Right forelimb (tissue), 1 donor: ENCODE measurements at regions not wholly inside any gene's neighbourhood (a gene's known extent, or its start where the extent isn't known, plus 50 kb on each side); places are given as distances from the start of the nearest gene placed in this dataset.
"Not testable (repeated sequence)": the region's sequence is repeated elsewhere in the genome, so short reads cannot be mapped to it uniquely, and the experiment has no call there.

Experiments used
- DNase-seq: peaks from one replicate; pipeline ENCODE4 v3.0.0-alpha.2; 2018

- DNase-seq: no peak
Observed at GRCh38 chr4:42205541-42205940, 53.1 kb upstream of the BEND4 start.

- peak; percentile 46 for DNase-seq
Observed at GRCh38 chr4:42216664-42217063, 64.2 kb upstream of the BEND4 start.

GRCh38 chr4:42225286-42225685 is 72.8 kb upstream of the BEND4 start:
- no peak for DNase-seq

- no peak for DNase-seq
Observed at GRCh38 chr4:42234817-42235216, 82.4 kb upstream of the BEND4 start.

GRCh38 chr4:42235304-42236021 is 83.0 kb upstream of the BEND4 start:
- DNase-seq: no peak

GRCh38 chr4:42237010-42237409 is 84.6 kb upstream of the BEND4 start:
- no peak for DNase-seq

GRCh38 chr4:42237451-42237850 is 85.0 kb upstream of the BEND4 start:
- DNase-seq: no peak

GRCh38 chr4:42248972-42249371 is 96.5 kb upstream of the BEND4 start:
- no peak for DNase-seq

- no peak for DNase-seq
Observed at GRCh38 chr4:42252315-42252714, 99.9 kb upstream of the BEND4 start.

- DNase-seq: not testable (repeated sequence)
Observed at GRCh38 chr4:42257645-42258044, 105.2 kb upstream of the BEND4 start.

GRCh38 chr4:42262701-42263490 is 110.4 kb upstream of the BEND4 start:
- no peak for DNase-seq

GRCh38 chr4:42265782-42266602 is 113.5 kb upstream of the BEND4 start:
- no peak for DNase-seq

- DNase-seq: no peak
Observed at GRCh38 chr4:42267724-42268123, 115.3 kb upstream of the BEND4 start.

- no peak for DNase-seq
Observed at GRCh38 chr4:42268824-42269223, 116.4 kb upstream of the BEND4 start.

- no peak for DNase-seq
Observed at GRCh38 chr4:42271096-42271495, 118.6 kb upstream of the BEND4 start.

- no peak for DNase-seq
Observed at GRCh38 chr4:42277291-42277690, 120.0 kb upstream of the SHISA3 start.

- DNase-seq: no peak
Observed at GRCh38 chr4:42278709-42279324, 118.5 kb upstream of the SHISA3 start.

- no peak for DNase-seq
Observed at GRCh38 chr4:42280327-42281095, 116.8 kb upstream of the SHISA3 start.

GRCh38 chr4:42281324-42282020 is 115.8 kb upstream of the SHISA3 start:
- no peak for DNase-seq

- peak; percentile 54 for DNase-seq
Observed at GRCh38 chr4:42282081-42282901, 115.0 kb upstream of the SHISA3 start.

- no peak for DNase-seq
Observed at GRCh38 chr4:42284030-42284429, 113.3 kb upstream of the SHISA3 start.
